ENCODE measurements at regions not wholly inside any gene's neighbourhood (a gene's known extent, or its start where the extent isn't known, plus 50 kb on each side); places are given as distances from the start of the nearest gene placed in this dataset.

DNA sequence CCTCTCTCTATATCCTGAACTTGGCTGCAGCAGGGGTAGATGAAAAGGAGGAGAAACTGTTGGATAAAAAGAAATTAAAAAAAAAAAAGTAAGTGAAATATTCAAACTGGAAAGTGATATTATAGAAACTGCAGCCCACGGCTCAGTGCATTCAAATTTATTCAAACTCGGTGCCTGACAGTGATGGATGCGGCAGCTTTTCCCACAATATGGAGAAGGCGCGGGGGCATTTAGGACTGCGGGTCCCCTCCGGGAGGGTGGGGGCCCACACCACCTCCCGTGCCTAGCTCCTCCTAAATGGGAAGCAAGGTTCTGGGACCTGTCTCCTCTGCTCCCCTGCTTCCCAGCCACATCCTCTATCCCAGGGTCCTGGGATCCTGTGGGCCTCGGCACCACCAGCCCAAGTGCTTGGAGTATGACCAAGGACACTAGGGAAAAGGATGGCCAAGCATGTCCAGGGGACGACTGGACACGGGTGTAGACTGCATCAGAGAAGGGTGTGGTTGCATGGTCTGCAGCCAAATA lies 82.4 kb downstream of the HIF1AN start:
- H3K9me3 ChIP-seq = no peaks in the 10 kb centered on the region
- DNase-seq (ENCODE audit: low spot score) = no peak
- no peaks in the 10 kb centered on the region for H3K4me1 ChIP-seq
- H3K27me3 ChIP-seq = peaks cover 3 to 14% of the 10 kb centered on the region in 2 donors
- TF ChIP-seq CTCF (IDR thresholded peaks at IDR 0.05) = no peak
- H3K27ac ChIP-seq = no peak overlapping the region
- H3K4me3 ChIP-seq = no peak overlapping the region
- no peaks in the 10 kb centered on the region for H3K36me3 ChIP-seq

DNA sequence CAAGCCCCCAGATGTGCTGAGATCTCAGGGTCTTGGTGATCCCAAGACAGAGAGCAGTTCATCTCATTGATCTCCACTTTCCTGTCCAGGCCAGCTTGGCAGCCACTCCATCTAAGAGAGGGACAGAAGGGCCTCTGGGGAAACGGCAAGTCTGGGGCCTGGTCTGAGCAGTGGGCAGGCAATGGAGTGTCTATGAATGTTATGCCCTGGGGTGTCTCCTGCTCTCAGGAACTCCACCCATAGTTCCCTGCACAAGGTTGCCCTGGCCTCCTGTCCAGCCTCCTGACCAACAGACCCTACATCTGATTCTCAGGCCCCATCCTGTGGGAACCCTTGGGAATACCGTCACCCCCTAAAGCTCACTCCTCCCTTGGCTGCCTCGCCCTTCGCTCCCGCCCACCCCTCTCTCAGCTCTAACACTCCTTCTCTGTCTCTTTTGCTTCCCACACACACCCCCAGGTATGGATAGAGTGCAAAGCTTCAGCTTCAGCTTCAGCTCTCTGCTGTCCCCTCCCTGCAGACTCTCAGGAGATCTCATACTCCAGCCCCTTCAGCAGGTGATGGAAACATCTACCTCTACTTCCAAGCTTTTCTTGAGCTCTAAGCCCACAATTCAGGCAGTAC lies 83.0 kb downstream of the HIF1AN start:
- Histone ChIP-seq H3K4me1 (no peaks in the 10 kb centered on the region), H3K27ac (no peak overlapping the region), H3K36me3 (no peaks in the 10 kb centered on the region), H3K9me3 (no peaks in the 10 kb centered on the region), H3K4me3 (no peak overlapping the region), H3K27me3 (peaks cover 3 to 14% of the 10 kb centered on the region in 2 donors)
- TF ChIP-seq CTCF (IDR thresholded peaks at IDR 0.05) = no peak
- no peak for DNase-seq (ENCODE audit: low spot score)

- TF ChIP-seq CTCF (IDR thresholded peaks at IDR 0.05) = no peak
- Histone ChIP-seq H3K4me1 (no peaks in the 10 kb centered on the region), H3K4me3 (no peak overlapping the region), H3K9me3 (no peaks in the 10 kb centered on the region), H3K36me3 (no peaks in the 10 kb centered on the region), H3K27ac (no peak overlapping the region), H3K27me3 (peaks cover 3 to 14% of the 10 kb centered on the region in 2 donors)
- no peak for DNase-seq (ENCODE audit: low spot score)
Measured at GRCh38 chr10:100620087-100620835, 84.5 kb downstream of the HIF1AN start.

DNA sequence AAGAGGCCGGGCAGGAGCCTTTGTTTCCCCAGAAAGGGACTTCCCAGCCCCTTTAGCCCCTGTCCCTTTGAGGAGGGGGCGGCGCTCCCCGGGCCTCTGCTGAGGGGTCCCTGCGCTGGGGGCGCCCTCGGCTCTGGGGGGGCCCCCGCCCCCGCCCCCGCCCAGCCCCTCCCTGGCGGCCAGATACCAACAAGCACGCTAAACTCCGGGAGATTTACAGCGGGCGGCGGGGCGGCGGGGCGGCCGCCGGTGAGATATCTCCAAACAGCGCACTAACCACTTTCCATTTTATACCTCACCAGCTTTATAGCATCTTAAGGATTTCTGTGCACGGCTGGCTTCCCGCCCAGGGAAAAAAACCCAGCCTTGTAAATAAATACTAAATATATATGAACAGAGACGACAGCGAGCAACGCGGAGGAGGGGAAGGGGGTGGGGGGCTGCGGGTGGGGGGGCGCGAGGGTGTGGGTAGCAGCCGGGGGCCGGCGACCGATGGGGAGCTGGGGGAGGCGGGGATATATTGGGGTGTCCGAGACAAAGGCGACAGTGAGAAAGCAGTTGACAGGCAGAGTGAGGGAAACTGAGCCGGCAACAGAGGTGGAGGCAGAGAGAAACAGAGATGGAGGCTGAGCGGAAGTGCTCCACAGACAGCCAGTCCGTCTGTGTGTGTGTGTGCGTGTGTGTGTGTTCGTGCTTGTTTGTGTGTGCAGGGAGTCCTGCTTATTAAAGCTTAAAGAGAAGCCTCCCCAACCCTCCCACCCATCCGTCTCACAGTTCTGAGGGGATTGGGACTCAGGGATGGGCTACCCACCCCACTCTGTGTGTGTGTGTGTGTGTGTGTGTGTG lies 85.8 kb downstream of the HIF1AN start:
- peaks cover 3 to 14% of the 10 kb centered on the region in 2 donors for H3K27me3 ChIP-seq
- DNase-seq (ENCODE audit: low spot score) = no peak
- H3K4me1 ChIP-seq = no peaks in the 10 kb centered on the region
- no peaks in the 10 kb centered on the region for H3K36me3 ChIP-seq
- no peak overlapping the region for H3K4me3 ChIP-seq
- no peak overlapping the region for H3K27ac ChIP-seq
- H3K9me3 ChIP-seq = no peaks in the 10 kb centered on the region
- TF ChIP-seq CTCF (IDR thresholded peaks at IDR 0.05) = no peak

DNA sequence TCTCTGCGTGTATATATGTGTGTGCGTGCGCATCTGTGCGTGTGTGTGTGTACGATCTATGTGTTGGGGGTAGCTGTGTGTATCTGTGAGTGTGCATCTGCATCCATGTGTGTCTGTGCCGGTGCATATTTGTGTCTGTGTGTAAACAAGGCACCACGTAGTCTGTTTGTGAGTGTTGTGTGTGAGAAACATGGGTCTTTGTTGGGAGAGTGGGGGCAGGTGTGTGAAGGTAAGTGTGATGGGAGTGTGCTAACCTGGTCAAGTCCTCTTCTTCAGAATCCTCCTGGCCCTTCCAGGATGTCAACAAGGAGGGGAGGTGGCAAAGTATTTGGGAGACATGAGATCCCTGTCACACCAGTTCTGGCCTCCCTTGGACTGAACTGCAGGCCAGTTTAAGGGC lies 87.2 kb downstream of the HIF1AN start:
- H3K4me1 ChIP-seq = no peaks in the 10 kb centered on the region
- H3K27me3 ChIP-seq = peaks cover 3 to 14% of the 10 kb centered on the region in 2 donors
- no peaks in the 10 kb centered on the region for H3K9me3 ChIP-seq
- no peak for DNase-seq (ENCODE audit: low spot score)
- no peak overlapping the region for H3K4me3 ChIP-seq
- no peak for TF ChIP-seq CTCF (IDR thresholded peaks at IDR 0.05)
- no peaks in the 10 kb centered on the region for H3K36me3 ChIP-seq
- H3K27ac ChIP-seq = no peak overlapping the region
